CD14-positive monocyte (primary cell): ENCODE measurements at regions not wholly inside any gene's neighbourhood (a gene's known extent, or its start where the extent isn't known, plus 50 kb on each side); places are given as distances from the start of the nearest gene placed in this dataset.

Experiments used
- DNase-seq, 3 donors: peaks; one replicate each; pipeline ENCODE4 v3.0.0-alpha.2; 2011 to 2022
- H2AFZ ChIP-seq: 2 replicates; pipeline ENCODE4 v1.6.0; 2012; ENCODE audit warnings: mild to moderate bottlenecking, low read depth, low read length, inconsistent platforms; ENCODE audit not compliant: insufficient read depth, poor library complexity, severe bottlenecking
- H3K27ac ChIP-seq, 2 donors: 1 replicate in 1 of 2; 2 replicates in 1 of 2; pipeline ENCODE4 v1.5.1; 2012 to 2013; ENCODE audit warnings: low read length in 2 of 2, control low read depth in 1 of 2, inconsistent platforms in 1 of 2, low read depth in 1 of 2, mild to moderate bottlenecking in 1 of 2
- H3K27me3 ChIP-seq, 2 donors: one replicate each; pipeline versions ENCODE4 v1.6.0 to v1.6.1; 2011 to 2013; ENCODE audit warnings: low read length in 2 of 2; ENCODE audit not compliant: control insufficient read depth in 2 of 2, insufficient read depth in 2 of 2
- H3K36me3 ChIP-seq, 2 donors: replicated peaks in 1 of 2; 1 replicate in 1 of 2; 2 replicates in 1 of 2; pipeline versions ENCODE4 v1.5.1 to v1.6.1; 2012 to 2013; ENCODE audit warnings: low read length in 2 of 2, control low read depth in 1 of 2, inconsistent platforms in 1 of 2, mild to moderate bottlenecking in 1 of 2; ENCODE audit not compliant: insufficient read depth in 2 of 2, control insufficient read depth in 1 of 2
- H3K4me1 ChIP-seq, 2 donors: 1 replicate in 1 of 2; 2 replicates in 1 of 2; pipeline versions ENCODE4 v1.5.1 to v1.6.1; 2012 to 2013; ENCODE audit warnings: low read length in 2 of 2, control low read depth in 1 of 2, inconsistent platforms in 1 of 2, mild to moderate bottlenecking in 1 of 2, moderate library complexity in 1 of 2; ENCODE audit not compliant: insufficient read depth in 2 of 2, control insufficient read depth in 1 of 2
- H3K4me2 ChIP-seq: replicated peaks from 2 replicates; pipeline ENCODE3; 2012; ENCODE audit warnings: low read length, moderate library complexity, mild to moderate bottlenecking; ENCODE audit not compliant: poor library complexity, severe bottlenecking; ENCODE audit errors: extremely low read depth
- H3K4me3 ChIP-seq, 3 experiments: fragments of 200-600 bp in 1 of 3; sonication (generic) in 1 of 3; replicated peaks in 1 of 3; 1 replicate in 2 of 3; 2 replicates in 1 of 3; pipeline ENCODE4 v1.5.1; 2011 to 2013; ENCODE audit warnings: low read length in 3 of 3, mild to moderate bottlenecking in 3 of 3, control low read depth in 2 of 3, low read depth in 2 of 3, inconsistent platforms in 1 of 3, moderate library complexity in 1 of 3
- H3K79me2 ChIP-seq: 2 replicates; pipeline ENCODE4 v1.6.0; 2012; ENCODE audit warnings: mild to moderate bottlenecking, control low read depth, inconsistent platforms, low read length, moderate library complexity; ENCODE audit not compliant: insufficient read depth
- H3K9ac ChIP-seq: 2 replicates; pipeline ENCODE4 v1.6.0; 2017; ENCODE audit warnings: low read length, mild to moderate bottlenecking; ENCODE audit not compliant: insufficient read depth, poor library complexity, severe bottlenecking
- H3K9me3 ChIP-seq, 2 donors: replicated peaks in 1 of 2; 1 replicate in 1 of 2; 2 replicates in 1 of 2; pipeline versions ENCODE4 v1.5.1 to v1.6.1; 2012 to 2013; ENCODE audit warnings: low read length in 2 of 2, control low read depth in 1 of 2; ENCODE audit not compliant: control insufficient read depth in 1 of 2, insufficient read depth in 1 of 2
- H4K20me1 ChIP-seq: 2 replicates; pipeline ENCODE4 v1.6.0; 2012; ENCODE audit warnings: mild to moderate bottlenecking, low read length, control low read depth, moderate library complexity; ENCODE audit not compliant: insufficient read depth
- H3K27ac Mint-ChIP-seq, 7 donors: one replicate each; pipeline ENCODE4 v1.8.0; 2020; ENCODE audit warnings: mild to moderate bottlenecking in 7 of 7, mixed read lengths in 7 of 7, moderate library complexity in 6 of 7, inconsistent platforms in 2 of 7
- H3K27me3 Mint-ChIP-seq, 3 donors: one replicate each; pipeline ENCODE4 v1.8.0; 2021 to 2022; ENCODE audit warnings: low read depth in 3 of 3, mild to moderate bottlenecking in 3 of 3, mixed read lengths in 3 of 3, moderate library complexity in 3 of 3, inconsistent platforms in 1 of 3
- H3K36me3 Mint-ChIP-seq, 2 donors: one replicate each; pipeline ENCODE4 v1.8.0; 2020; ENCODE audit warnings: mixed read lengths in 2 of 2, inconsistent platforms in 1 of 2, mild to moderate bottlenecking in 1 of 2
- H3K4me1 Mint-ChIP-seq: one replicate; pipeline ENCODE4 v1.8.0; 2020; ENCODE audit warnings: mild to moderate bottlenecking, mixed read lengths
- H3K4me3 Mint-ChIP-seq, 2 donors: one replicate each; pipeline ENCODE4 v1.8.0; 2020; ENCODE audit warnings: mild to moderate bottlenecking in 2 of 2, mixed read lengths in 2 of 2, moderate library complexity in 1 of 2
- H3K9me3 Mint-ChIP-seq, 7 donors: one replicate each; pipeline ENCODE4 v1.8.0; 2020 to 2022; ENCODE audit warnings: mixed read lengths in 7 of 7, mild to moderate bottlenecking in 6 of 7, moderate library complexity in 6 of 7, inconsistent platforms in 2 of 7
- WGBS: methylation state at CpG from one replicate; pipeline ENCODE4 v1.1.5; 2013; ENCODE audit warnings: missing lambda C conversion rate; ENCODE audit not compliant: insufficient coverage; 5-methylcytosine and 5-hydroxymethylcytosine counted together
- intact Hi-C, 2 donors: fragments of 100-400 bp; cut with micrococcal nuclease; formaldehyde crosslinking; loops; one replicate each; pipeline versions ENCODE4 v1.15.0 to v1.15.1; 2023
- TF ChIP-seq, protein P1 (sequence below): fragments of 200-600 bp; IDR thresholded peaks from one replicate; pipeline ENCODE4 v1.8.0; 2022; ENCODE audit warnings: antibody characterized with exemption, mild to moderate bottlenecking

DNA sequence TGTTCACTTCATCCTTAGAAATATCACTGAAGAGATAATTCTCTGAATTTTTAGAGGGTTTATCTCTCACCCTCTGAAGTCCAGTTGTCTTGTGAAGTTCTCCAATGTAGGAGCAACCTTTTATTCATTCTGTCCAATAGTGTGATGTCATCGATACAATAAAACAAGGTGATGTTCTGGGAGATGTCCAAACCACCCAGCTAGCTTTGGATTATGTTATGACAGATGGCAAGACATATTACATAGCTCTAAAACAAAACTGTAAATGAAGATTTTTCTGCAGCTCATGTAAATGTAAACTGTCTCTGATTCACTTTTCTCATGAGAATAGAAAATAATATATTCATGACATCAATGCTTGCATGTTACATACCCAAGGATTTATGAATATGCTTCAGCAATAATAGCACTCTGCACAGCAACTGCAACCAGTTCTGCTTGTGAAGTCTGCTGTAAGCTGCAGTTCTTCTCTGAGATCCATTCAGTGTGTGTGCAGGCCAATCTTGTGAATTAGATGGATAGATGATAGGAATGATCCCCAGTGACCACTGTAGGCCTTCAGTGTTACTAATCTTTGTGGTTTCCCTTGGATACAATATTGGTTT, 172.6 kb upstream of the CDH12 start:
- no CpG with 5 or more reads among the region's 1 CpG for WGBS
- no peak overlapping the region for H2AFZ ChIP-seq
- no peaks in the 10 kb centered on the region for H3K36me3 ChIP-seq

DNA sequence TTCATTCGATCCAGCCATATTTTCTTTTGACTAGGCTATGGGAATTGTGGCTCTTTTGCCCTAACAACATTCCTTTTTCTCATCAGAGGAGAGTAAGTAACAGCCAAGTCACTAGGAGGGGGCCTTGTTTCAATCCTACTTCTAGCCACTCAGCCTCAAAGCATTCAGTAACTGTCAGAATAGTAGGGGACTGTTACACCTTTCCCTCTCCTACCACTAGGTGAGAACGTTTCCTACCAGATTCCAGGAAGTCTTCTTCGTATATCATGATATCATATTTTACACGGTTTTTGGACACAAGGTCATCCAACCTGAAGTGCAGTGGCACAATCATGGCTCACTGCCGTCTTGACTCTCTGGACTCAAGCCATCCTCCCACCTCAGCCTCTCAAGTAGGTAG, 171.3 kb upstream of the CDH12 start:
- no peak overlapping the region for H3K4me3 Mint-ChIP-seq
- H3K36me3 Mint-ChIP-seq = no peaks in the 10 kb centered on the region
- no peaks in the 10 kb centered on the region for H3K4me1 Mint-ChIP-seq
- Histone ChIP-seq H3K36me3 (no peaks in the 10 kb centered on the region), H2AFZ (no peak overlapping the region), H4K20me1 (no peaks in the 10 kb centered on the region), H3K27me3 (no peaks in the 10 kb centered on the region), H3K9ac (no peak overlapping the region), H3K27ac (no peak overlapping the region), H3K4me2 (no peak overlapping the region), H3K79me2 (no peaks in the 10 kb centered on the region), H3K4me3 (no peak overlapping the region), H3K4me1 (no peaks in the 10 kb centered on the region), H3K9me3 (no peaks in the 10 kb centered on the region)
- peaks cover 0 to 10% (median 0%) of the 10 kb centered on the region in 7 donors for H3K9me3 Mint-ChIP-seq
- 80% methylated on average over 1 of the region's 5 CpGs for WGBS
- TF ChIP-seq, protein P1, sequence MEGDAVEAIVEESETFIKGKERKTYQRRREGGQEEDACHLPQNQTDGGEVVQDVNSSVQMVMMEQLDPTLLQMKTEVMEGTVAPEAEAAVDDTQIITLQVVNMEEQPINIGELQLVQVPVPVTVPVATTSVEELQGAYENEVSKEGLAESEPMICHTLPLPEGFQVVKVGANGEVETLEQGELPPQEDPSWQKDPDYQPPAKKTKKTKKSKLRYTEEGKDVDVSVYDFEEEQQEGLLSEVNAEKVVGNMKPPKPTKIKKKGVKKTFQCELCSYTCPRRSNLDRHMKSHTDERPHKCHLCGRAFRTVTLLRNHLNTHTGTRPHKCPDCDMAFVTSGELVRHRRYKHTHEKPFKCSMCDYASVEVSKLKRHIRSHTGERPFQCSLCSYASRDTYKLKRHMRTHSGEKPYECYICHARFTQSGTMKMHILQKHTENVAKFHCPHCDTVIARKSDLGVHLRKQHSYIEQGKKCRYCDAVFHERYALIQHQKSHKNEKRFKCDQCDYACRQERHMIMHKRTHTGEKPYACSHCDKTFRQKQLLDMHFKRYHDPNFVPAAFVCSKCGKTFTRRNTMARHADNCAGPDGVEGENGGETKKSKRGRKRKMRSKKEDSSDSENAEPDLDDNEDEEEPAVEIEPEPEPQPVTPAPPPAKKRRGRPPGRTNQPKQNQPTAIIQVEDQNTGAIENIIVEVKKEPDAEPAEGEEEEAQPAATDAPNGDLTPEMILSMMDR = no peak
- no peak overlapping the region for H3K27ac Mint-ChIP-seq
- intact Hi-C loops = no loop called here
- H3K27me3 Mint-ChIP-seq = peaks cover 0 to 3% (median 0%) of the 10 kb centered on the region in 3 donors
- DNase-seq = no peak

More for the DNA sequence above, 172.6 kb upstream of the CDH12 start:
- Histone ChIP-seq H3K9ac (no peak overlapping the region), H3K4me1 (no peaks in the 10 kb centered on the region), H3K9me3 (no peaks in the 10 kb centered on the region), H3K4me2 (no peak overlapping the region), H3K4me3 (no peak overlapping the region), H3K27ac (no peak overlapping the region), H4K20me1 (no peaks in the 10 kb centered on the region), H3K79me2 (no peaks in the 10 kb centered on the region), H3K27me3 (no peaks in the 10 kb centered on the region)
- no peak overlapping the region for H3K4me3 Mint-ChIP-seq
- H3K4me1 Mint-ChIP-seq = no peaks in the 10 kb centered on the region
- H3K27me3 Mint-ChIP-seq = peaks cover 0 to 3% (median 0%) of the 10 kb centered on the region in 3 donors
- no peaks in the 10 kb centered on the region for H3K36me3 Mint-ChIP-seq
- TF ChIP-seq, protein P1 = no peak
- H3K27ac Mint-ChIP-seq = no peak overlapping the region
- no peak for DNase-seq
- intact Hi-C loops = no loop called here
- H3K9me3 Mint-ChIP-seq = peaks cover 0 to 10% (median 0%) of the 10 kb centered on the region in 7 donors
